ENCODE measurements at regions not wholly inside any gene's neighbourhood (a gene's known extent, or its start where the extent isn't known, plus 50 kb on each side); places are given as distances from the start of the nearest gene placed in this dataset.

- Histone ChIP-seq H3K4me3 (no peak overlapping the region), H3K27me3 (no peaks in the 10 kb centered on the region), H3K9me3 (no peaks in the 10 kb centered on the region), H3K27ac (peak overlapping the region in 1 of 4 donors; percentile 24), H3K36me3 (replicated peaks in 1 of 2; ENCODE audit: insufficient read depth in 1 of 2, low read depth in 2 of 2) (no peaks in the 10 kb centered on the region), H3K4me1 (peaks cover 3% of the 10 kb centered on the region)
- 33 to 36% methylated on average over 3 of the region's 3 CpGs for WGBS, 2 donors
- peak in 5 of 7 experiments; percentile 9 to 51 (median 38) for TF ChIP-seq CTCF (IDR thresholded peaks at IDR 0.05)
- TF ChIP-seq POLR2A (IDR thresholded peaks at IDR 0.05): no peak
- peak; percentile 98 for ATAC-seq
- intact Hi-C loops (cut with DNase I): no loop called here
- peak; percentile 14 to 47 (median 26) for DNase-seq
These were observed 591.7 kb upstream of the PTPRD start for GRCh38 chr9:11204521-11204920.

- Histone ChIP-seq H3K4me3 (no peak overlapping the region), H3K9me3 (no peaks in the 10 kb centered on the region), H3K36me3 (replicated peaks in 1 of 2; ENCODE audit: insufficient read depth in 1 of 2, low read depth in 2 of 2) (no peaks in the 10 kb centered on the region), H3K4me1 (peaks cover 3% of the 10 kb centered on the region), H3K27ac (no peak overlapping the region), H3K27me3 (no peaks in the 10 kb centered on the region)
- ATAC-seq (no peak), DNase-seq (no peak)
- no peak for TF ChIP-seq POLR2A (IDR thresholded peaks at IDR 0.05)
- TF ChIP-seq CTCF (IDR thresholded peaks at IDR 0.05): no peak
- intact Hi-C loops (cut with DNase I): no loop called here
These were observed 594.1 kb upstream of the PTPRD start for GRCh38 chr9:11206925-11207324.

- intact Hi-C loops (cut with DNase I): no loop called here
- Histone ChIP-seq H3K27me3 (no peaks in the 10 kb centered on the region), H3K4me3 (no peak overlapping the region), H3K9me3 (no peaks in the 10 kb centered on the region), H3K27ac (no peak overlapping the region), H3K36me3 (replicated peaks in 1 of 2; ENCODE audit: insufficient read depth in 1 of 2, low read depth in 2 of 2) (no peaks in the 10 kb centered on the region), H3K4me1 (peaks cover 17% of the 10 kb centered on the region)
- TF ChIP-seq CTCF (IDR thresholded peaks at IDR 0.05): no peak
- no peak for TF ChIP-seq POLR2A (IDR thresholded peaks at IDR 0.05)
- WGBS, 2 donors: 46 to 59% methylated on average over 1 of the region's 1 CpG
- DNase-seq: peak in 1 of 4 donors; percentile 10
- ATAC-seq: no peak
These were observed 620.9 kb upstream of the PTPRD start for GRCh38 chr9:11233696-11234095.

- Histone ChIP-seq H3K36me3 (replicated peaks in 1 of 2; ENCODE audit: insufficient read depth in 1 of 2, low read depth in 2 of 2) (no peaks in the 10 kb centered on the region), H3K4me1 (peaks cover 17% of the 10 kb centered on the region), H3K4me3 (no peak overlapping the region), H3K27ac (no peak overlapping the region), H3K9me3 (no peaks in the 10 kb centered on the region), H3K27me3 (no peaks in the 10 kb centered on the region)
- ATAC-seq (no peak), DNase-seq (no peak)
- TF ChIP-seq CTCF (IDR thresholded peaks at IDR 0.05) (no peak), POLR2A (IDR thresholded peaks at IDR 0.05) (no peak)
- intact Hi-C loops (cut with DNase I): no loop called here
- 63 to 76% methylated on average over 2 of the region's 2 CpGs for WGBS, 2 donors
These were observed 622.3 kb upstream of the PTPRD start for GRCh38 chr9:11235061-11235460.

- Histone ChIP-seq H3K4me3 (no peak overlapping the region), H3K27ac (no peak overlapping the region), H3K36me3 (replicated peaks in 1 of 2; ENCODE audit: insufficient read depth in 1 of 2, low read depth in 2 of 2) (no peaks in the 10 kb centered on the region), H3K27me3 (no peaks in the 10 kb centered on the region), H3K4me1 (no peaks in the 10 kb centered on the region), H3K9me3 (no peaks in the 10 kb centered on the region)
- 21 to 62% methylated on average over 1 of the region's 1 CpG for WGBS, 2 donors
- TF ChIP-seq CTCF (IDR thresholded peaks at IDR 0.05) (no peak), POLR2A (IDR thresholded peaks at IDR 0.05) (no peak)
- ATAC-seq (no peak), DNase-seq (no peak)
- intact Hi-C loops (cut with DNase I): no loop called here
These were observed 629.0 kb upstream of the PTPRD start for GRCh38 chr9:11241779-11242178.

All from body of pancreas (tissue), 4 donors.